Tibial artery (tissue), 4 donors: ENCODE measurements at regions not wholly inside any gene's neighbourhood (a gene's known extent, or its start where the extent isn't known, plus 50 kb on each side); places are given as distances from the start of the nearest gene placed in this dataset.

Experiments
- DNase-seq, 2 donors: peaks; one replicate each; pipeline ENCODE4 v3.0.0-alpha.2; 2019
- H3K27ac ChIP-seq, 2 donors: fragments of 200-600 bp; sonication (generic) in 1 of 2; 1 replicate in 1 of 2; 2 replicates in 1 of 2; pipeline ENCODE4 v1.5.1; 2018 to 2019; ENCODE audit warnings: mild to moderate bottlenecking in 1 of 2
- H3K27me3 ChIP-seq, 2 donors: fragments of 200-600 bp; sonication (generic) in 1 of 2; one replicate each; pipeline versions ENCODE4 v1.5.1 to v1.6.0; 2016 to 2019
- H3K36me3 ChIP-seq, 3 donors: fragments of 200-600 bp; sonication (generic) in 2 of 3; one replicate each; pipeline ENCODE4 v1.5.1; 2016 to 2019; ENCODE audit warnings: mild to moderate bottlenecking in 2 of 3
- H3K4me1 ChIP-seq, 4 donors: fragments of 200-600 bp; sonication (generic) in 2 of 4; 1 replicate in 3 of 4; 2 replicates in 1 of 4; pipeline ENCODE4 v1.5.1; 2016 to 2019
- H3K4me3 ChIP-seq, 2 donors: fragments of 200-600 bp; sonication (generic) in 1 of 2; 1 replicate in 1 of 2; 2 replicates in 1 of 2; pipeline ENCODE4 v1.5.1; 2018 to 2019; ENCODE audit warnings: mild to moderate bottlenecking in 2 of 2
- H3K9me3 ChIP-seq, 3 donors: fragments of 200-600 bp; sonication (generic) in 1 of 3; one replicate each; pipeline ENCODE4 v1.5.1; 2016 to 2019
- intact Hi-C: fragments of 100-400 bp; cut with DNase I; formaldehyde crosslinking; loops from one replicate; pipeline ENCODE4 v1.15.0; 2023; ENCODE audit warnings: low total_unique reads
- TF ChIP-seq, protein P1 (sequence below), 2 experiments: fragments of 200-600 bp in 1 of 2; fragments of 450-650 bp in 1 of 2; IDR thresholded peaks; one replicate each; pipeline ENCODE4 v1.5.1; 2017 to 2019; ENCODE audit warnings: antibody characterized with exemption in 2 of 2, mild to moderate bottlenecking in 1 of 2, moderate library complexity in 1 of 2

DNA sequence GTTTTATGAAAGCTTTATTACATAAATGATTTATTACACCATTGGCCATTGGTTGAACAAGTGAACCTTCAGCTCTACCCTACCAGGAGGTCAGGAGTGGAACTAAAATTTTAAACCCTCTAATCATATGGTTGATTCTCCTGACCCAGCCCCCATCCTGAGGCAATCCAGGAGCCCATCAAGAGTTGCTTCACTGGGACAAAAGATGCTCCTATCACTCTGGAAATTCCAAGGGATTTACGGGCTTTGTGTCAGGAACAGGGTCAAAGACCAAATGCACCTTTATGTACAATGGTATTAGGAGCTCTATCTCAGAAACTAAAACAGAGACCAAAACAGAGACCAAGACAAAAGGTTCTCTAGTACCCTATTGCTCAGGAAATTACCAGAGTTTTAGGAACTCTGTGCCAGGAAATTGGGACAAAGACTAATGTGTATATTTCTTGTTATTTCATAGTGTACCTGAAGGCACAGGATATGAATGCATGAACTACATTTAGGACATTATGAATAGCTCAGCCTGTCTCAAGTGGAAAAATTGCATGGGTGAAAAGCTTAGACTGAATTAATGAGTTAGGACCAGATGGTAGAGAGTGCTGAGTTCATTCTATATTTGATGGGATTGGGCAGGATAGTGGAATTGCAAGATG, 171.7 kb upstream of the FLRT2 start:
- H3K36me3 ChIP-seq: no peaks in the 10 kb centered on the region
- TF ChIP-seq, protein P1, sequence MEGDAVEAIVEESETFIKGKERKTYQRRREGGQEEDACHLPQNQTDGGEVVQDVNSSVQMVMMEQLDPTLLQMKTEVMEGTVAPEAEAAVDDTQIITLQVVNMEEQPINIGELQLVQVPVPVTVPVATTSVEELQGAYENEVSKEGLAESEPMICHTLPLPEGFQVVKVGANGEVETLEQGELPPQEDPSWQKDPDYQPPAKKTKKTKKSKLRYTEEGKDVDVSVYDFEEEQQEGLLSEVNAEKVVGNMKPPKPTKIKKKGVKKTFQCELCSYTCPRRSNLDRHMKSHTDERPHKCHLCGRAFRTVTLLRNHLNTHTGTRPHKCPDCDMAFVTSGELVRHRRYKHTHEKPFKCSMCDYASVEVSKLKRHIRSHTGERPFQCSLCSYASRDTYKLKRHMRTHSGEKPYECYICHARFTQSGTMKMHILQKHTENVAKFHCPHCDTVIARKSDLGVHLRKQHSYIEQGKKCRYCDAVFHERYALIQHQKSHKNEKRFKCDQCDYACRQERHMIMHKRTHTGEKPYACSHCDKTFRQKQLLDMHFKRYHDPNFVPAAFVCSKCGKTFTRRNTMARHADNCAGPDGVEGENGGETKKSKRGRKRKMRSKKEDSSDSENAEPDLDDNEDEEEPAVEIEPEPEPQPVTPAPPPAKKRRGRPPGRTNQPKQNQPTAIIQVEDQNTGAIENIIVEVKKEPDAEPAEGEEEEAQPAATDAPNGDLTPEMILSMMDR (IDR thresholded peaks at IDR 0.05): no peak
- H3K27ac ChIP-seq: no peak overlapping the region
- no peaks in the 10 kb centered on the region for H3K9me3 ChIP-seq
- intact Hi-C loops: no loop called here
- no peaks in the 10 kb centered on the region for H3K27me3 ChIP-seq
- H3K4me3 ChIP-seq: no peak overlapping the region
- H3K4me1 ChIP-seq: no peaks in the 10 kb centered on the region
- no peak for DNase-seq

DNA sequence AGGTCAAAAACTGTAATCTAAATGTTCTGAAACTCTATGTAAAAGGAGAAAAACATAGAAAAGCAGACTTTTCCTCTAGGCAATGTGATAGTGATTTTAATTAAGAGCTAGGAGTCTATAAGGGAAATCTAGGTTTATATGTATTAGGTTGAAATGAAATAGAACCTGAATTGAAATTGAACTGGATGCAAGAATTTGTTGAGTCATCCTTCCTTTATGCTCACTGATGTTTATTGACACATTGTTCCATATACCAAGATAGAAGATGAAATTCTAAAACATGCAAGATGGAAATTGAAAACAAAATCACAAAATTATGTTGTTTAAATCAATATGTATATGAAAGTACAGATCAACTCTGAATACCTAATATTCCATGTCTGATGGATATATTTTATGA, 170.4 kb upstream of the FLRT2 start:
- no peak overlapping the region for H3K4me3 ChIP-seq
- TF ChIP-seq, protein P1 (IDR thresholded peaks at IDR 0.05): no peak
- intact Hi-C loops: no loop called here
- no peak overlapping the region for H3K27ac ChIP-seq
- no peaks in the 10 kb centered on the region for H3K9me3 ChIP-seq
- no peaks in the 10 kb centered on the region for H3K27me3 ChIP-seq
- H3K4me1 ChIP-seq: no peaks in the 10 kb centered on the region
- no peak for DNase-seq
- no peaks in the 10 kb centered on the region for H3K36me3 ChIP-seq

DNA sequence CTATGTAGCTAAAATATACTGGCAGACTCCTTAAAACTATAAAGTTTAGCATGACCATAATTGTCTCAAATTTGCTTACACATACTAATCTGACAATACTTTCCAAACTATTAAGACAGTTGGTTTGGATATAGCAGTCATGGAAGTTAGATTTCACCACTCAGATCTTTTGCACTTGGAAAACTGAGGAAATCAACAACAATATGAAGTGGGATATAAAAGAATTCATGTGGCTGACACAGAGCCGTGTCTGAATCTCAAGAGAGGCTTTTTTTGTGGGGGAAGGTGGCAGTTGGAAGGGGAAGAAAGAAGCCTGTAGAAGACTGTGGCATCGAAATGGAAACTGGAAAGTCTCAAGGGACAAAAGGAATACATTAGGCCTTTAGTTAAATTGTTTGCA, 166.6 kb upstream of the FLRT2 start:
- no peak overlapping the region for H3K27ac ChIP-seq
- H3K4me1 ChIP-seq: no peaks in the 10 kb centered on the region
- H3K27me3 ChIP-seq: no peaks in the 10 kb centered on the region
- no peak for DNase-seq
- no peaks in the 10 kb centered on the region for H3K9me3 ChIP-seq
- TF ChIP-seq, protein P1 (IDR thresholded peaks at IDR 0.05): no peak
- no peak overlapping the region for H3K4me3 ChIP-seq
- H3K36me3 ChIP-seq: no peaks in the 10 kb centered on the region
- intact Hi-C loops: no loop called here

DNA sequence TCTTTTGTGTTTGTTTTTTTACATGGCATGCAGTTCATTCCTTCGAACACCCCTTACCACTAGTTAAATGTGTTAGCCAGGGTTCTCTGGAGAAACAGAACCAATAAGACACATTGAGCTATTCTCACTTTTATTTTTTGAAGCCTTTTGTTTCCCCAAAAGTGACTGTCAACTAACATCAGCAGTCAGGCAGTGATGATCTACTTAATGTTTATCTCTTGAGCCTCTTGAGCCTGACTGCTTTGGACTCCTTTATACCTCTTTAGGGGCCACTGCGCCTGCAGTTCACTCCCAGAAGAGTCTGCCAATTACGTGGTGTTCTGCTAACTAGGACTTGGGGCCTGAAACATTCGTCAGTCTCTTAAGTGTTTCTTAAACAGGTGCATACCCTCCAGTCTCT, 163.7 kb upstream of the FLRT2 start:
- H3K27ac ChIP-seq: no peak overlapping the region
- H3K9me3 ChIP-seq: peaks cover 0 to 4% (median 0%) of the 10 kb centered on the region in 3 donors
- no peaks in the 10 kb centered on the region for H3K4me1 ChIP-seq
- H3K27me3 ChIP-seq: no peaks in the 10 kb centered on the region
- no peak overlapping the region for H3K4me3 ChIP-seq
- TF ChIP-seq, protein P1 (IDR thresholded peaks at IDR 0.05): no peak
- no peaks in the 10 kb centered on the region for H3K36me3 ChIP-seq
- intact Hi-C loops: no loop called here
- DNase-seq: no peak

DNA sequence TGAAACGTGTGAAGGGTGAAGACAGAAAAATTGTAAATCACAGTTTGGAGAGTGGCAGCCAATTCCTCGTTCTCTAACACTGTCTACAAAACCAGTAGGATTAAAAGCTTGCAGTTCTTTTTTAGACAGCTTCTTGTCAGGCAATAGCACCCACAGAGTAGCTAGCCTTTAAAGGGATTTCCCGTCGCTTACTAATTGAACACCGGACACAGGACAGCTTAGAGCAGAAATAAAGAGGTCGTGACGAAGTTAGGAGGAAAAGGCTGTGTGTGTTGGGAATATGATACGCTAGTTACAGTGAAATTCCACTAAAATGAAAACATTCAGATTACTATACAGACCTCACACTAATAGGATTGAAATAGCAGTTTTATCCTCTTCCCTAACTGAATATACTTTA, 149.1 kb upstream of the FLRT2 start:
- H3K9me3 ChIP-seq: no peaks in the 10 kb centered on the region
- H3K4me3 ChIP-seq: no peak overlapping the region
- H3K4me1 ChIP-seq: no peaks in the 10 kb centered on the region
- no peaks in the 10 kb centered on the region for H3K27me3 ChIP-seq
- no peak for DNase-seq
- TF ChIP-seq, protein P1 (IDR thresholded peaks at IDR 0.05): no peak
- H3K36me3 ChIP-seq: no peaks in the 10 kb centered on the region
- intact Hi-C loops: no loop called here
- H3K27ac ChIP-seq: no peak overlapping the region

DNA sequence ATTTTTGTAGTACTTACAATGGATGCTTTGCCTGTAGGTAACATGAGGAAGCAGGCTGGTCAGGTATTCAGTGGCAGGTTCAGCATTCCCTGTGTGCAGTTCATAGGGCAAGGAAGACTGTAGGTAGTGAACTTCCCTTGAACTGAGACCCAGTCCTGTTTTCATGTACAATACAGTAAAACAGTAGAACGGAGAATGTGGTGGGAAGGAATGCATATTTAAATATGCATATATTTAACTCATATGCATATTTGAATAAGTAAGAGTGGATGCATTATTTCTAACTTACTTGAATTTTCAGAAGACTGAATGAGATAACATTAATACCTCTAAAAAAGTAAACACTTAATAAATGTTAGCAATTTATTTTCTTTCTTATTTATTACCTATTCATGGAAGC, 147.6 kb upstream of the FLRT2 start:
- Histone ChIP-seq H3K36me3 (no peaks in the 10 kb centered on the region), H3K9me3 (no peaks in the 10 kb centered on the region), H3K4me1 (no peaks in the 10 kb centered on the region), H3K4me3 (no peak overlapping the region), H3K27ac (no peak overlapping the region), H3K27me3 (no peaks in the 10 kb centered on the region)
- TF ChIP-seq, protein P1 (IDR thresholded peaks at IDR 0.05): no peak
- intact Hi-C loops: no loop called here
- no peak for DNase-seq
